ENCODE measurements at regions not wholly inside any gene's neighbourhood (a gene's known extent, or its start where the extent isn't known, plus 50 kb on each side); places are given as distances from the start of the nearest gene placed in this dataset.

- TF ChIP-seq POLR2A (IDR thresholded peaks at IDR 0.05) = no peak
- TF ChIP-seq CTCF (IDR thresholded peaks at IDR 0.05) = no peak
Observed at GRCh38 chr2:180892091-180892490, 88.3 kb upstream of the UBE2E3 start.
